ENCODE measurements at regions not wholly inside any gene's neighbourhood (a gene's known extent, or its start where the extent isn't known, plus 50 kb on each side); places are given as distances from the start of the nearest gene placed in this dataset.
A peak's percentile ranks its signal among the peaks of the same experiment; 100 is the strongest.

DNA sequence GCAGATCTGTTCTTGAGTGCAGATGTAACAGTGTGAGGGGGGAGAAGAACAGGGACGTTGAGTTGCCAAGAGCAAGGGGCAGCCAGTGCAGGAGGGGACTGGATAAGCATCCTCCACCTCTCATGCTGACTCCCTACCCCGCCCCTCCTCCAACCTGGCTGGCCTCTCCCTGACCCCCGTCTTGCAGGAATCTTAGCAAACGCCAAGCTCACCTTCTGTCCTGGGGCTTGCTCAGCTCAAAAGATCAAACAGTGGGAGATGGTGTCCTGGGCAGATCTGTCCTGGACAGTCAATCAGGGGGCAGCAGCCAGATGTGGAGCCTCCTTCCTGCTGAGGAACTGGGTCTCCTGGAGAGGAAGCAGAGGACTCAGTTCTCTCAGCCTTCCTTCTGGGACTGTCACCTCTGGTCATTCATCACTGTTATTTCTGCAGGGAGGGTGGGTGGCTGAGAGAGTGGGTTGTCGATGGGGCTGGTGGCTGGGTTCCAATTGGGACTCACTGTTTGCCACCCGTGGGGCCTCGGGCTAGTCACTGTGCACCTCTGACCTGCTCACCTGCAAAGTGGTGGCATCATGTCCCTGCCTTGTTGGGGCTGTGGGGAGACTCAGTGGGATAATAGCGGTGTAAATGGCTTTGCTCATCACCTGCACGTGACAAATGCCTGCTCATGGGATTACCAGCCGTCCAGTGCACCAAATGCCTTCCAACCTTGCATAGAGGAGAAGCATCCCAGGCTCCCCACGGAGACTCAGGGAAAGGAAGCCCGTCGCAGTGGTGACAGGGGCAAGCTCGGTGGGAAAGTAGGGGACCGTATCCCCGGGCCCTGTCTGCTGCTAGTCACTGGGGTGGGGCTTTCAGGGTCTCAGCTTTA is 154.4 kb downstream of the PTPRU start:
- Mint-ChIP-seq H3K36me3 (ENCODE audit: insufficient read depth) (no peaks in the 10 kb centered on the region), H3K9me3 (ENCODE audit: low read depth) (no peaks in the 10 kb centered on the region), H3K4me3 (ENCODE audit: low read depth) (no peak overlapping the region), H3K4me1 (ENCODE audit: low read depth) (peaks cover 8% of the 10 kb centered on the region), H3K27me3 (peaks cover 9% of the 10 kb centered on the region), H3K27ac (no peak overlapping the region)
- TF ChIP-seq, protein P1, sequence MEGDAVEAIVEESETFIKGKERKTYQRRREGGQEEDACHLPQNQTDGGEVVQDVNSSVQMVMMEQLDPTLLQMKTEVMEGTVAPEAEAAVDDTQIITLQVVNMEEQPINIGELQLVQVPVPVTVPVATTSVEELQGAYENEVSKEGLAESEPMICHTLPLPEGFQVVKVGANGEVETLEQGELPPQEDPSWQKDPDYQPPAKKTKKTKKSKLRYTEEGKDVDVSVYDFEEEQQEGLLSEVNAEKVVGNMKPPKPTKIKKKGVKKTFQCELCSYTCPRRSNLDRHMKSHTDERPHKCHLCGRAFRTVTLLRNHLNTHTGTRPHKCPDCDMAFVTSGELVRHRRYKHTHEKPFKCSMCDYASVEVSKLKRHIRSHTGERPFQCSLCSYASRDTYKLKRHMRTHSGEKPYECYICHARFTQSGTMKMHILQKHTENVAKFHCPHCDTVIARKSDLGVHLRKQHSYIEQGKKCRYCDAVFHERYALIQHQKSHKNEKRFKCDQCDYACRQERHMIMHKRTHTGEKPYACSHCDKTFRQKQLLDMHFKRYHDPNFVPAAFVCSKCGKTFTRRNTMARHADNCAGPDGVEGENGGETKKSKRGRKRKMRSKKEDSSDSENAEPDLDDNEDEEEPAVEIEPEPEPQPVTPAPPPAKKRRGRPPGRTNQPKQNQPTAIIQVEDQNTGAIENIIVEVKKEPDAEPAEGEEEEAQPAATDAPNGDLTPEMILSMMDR (IDR thresholded peaks at IDR 0.05; ENCODE audit: unreplicated experiment): no peak
- DNase-seq (ENCODE audit: low spot score, unreplicated experiment): peak; percentile 9

DNA sequence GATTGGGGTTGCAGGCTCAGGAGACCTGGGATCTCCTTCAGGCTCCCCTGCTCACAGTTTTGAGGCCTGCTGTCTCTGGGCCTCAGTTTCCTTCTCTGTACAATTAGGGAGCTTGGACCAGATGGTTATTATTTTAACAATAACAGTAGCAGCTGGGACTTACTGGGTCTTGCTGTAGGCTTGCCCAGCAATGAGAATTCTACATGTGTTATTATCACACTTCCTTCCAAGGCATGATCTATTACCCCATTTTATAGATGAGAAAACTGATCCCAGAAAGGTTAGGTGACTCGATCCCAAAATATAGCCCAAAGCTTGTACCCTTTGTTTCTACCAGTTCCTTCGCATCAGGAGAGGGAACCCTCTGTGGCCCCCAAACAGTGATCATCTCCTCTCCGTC is 153.8 kb downstream of the PTPRU start:
- TF ChIP-seq, protein P1 (IDR thresholded peaks at IDR 0.05; ENCODE audit: unreplicated experiment): no peak
- H3K4me3 Mint-ChIP-seq (ENCODE audit: low read depth): no peak overlapping the region
- no peaks in the 10 kb centered on the region for H3K9me3 Mint-ChIP-seq (ENCODE audit: low read depth)
- H3K36me3 Mint-ChIP-seq (ENCODE audit: insufficient read depth): no peaks in the 10 kb centered on the region
- DNase-seq (ENCODE audit: low spot score, unreplicated experiment): no peak
- H3K27ac Mint-ChIP-seq: no peak overlapping the region
- H3K27me3 Mint-ChIP-seq: peaks cover 9% of the 10 kb centered on the region
- peaks cover 9% of the 10 kb centered on the region for H3K4me1 Mint-ChIP-seq (ENCODE audit: low read depth)

DNA sequence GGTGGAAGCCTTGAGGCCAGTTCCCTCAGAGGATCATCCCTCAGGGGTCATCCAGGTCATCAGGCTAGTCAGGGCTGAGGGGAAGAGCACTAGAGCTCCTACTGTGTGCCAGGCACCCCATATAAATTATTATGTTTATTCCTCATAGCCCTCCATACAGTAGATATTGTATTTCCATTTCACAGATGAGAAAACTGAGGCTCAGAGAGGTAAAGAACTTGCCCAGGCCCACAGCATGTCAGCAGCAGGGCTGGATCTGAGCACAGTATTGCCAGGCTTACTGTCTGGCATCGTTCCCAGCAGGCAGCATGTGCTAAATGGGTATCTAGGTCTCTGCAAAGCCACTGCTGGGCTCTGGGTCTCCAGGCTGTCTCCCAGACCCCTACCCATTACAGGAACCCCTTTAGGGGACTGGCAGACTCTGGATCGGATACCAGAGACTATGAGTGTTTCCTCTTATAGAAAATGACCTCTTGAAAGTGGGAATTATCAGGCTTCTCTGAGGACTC is 153.3 kb downstream of the PTPRU start:
- H3K27me3 Mint-ChIP-seq: peaks cover 9% of the 10 kb centered on the region
- DNase-seq (ENCODE audit: low spot score, unreplicated experiment): peak; percentile 5
- TF ChIP-seq, protein P1 (IDR thresholded peaks at IDR 0.05; ENCODE audit: unreplicated experiment): no peak

DNA sequence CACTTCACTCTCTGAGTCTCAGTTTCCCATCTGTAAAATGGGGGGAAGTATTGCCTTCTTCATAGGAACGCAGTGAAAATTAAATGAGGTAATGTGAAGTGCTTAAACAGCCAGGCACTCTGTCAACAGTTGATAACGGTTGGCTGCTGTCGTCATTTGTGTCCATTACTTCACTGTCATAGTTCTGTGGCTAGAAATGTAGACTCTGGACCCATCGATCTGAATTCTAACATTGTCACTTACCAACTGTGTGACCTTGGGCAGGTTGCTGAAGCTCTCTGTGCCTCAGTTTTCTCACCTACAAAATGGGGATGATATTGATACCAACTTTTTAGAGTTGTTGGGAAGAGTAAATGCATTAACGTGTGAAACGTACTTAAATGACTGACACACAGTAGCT is 152.6 kb downstream of the PTPRU start:
- Mint-ChIP-seq H3K27ac (no peak overlapping the region), H3K27me3 (peaks cover 9% of the 10 kb centered on the region), H3K9me3 (ENCODE audit: low read depth) (no peaks in the 10 kb centered on the region), H3K4me3 (ENCODE audit: low read depth) (no peak overlapping the region), H3K4me1 (ENCODE audit: low read depth) (peaks cover 9% of the 10 kb centered on the region), H3K36me3 (ENCODE audit: insufficient read depth) (no peaks in the 10 kb centered on the region)
- TF ChIP-seq, protein P1 (IDR thresholded peaks at IDR 0.05; ENCODE audit: unreplicated experiment): no peak
- no peak for DNase-seq (ENCODE audit: low spot score, unreplicated experiment)

More for the DNA sequence above, 153.3 kb downstream of the PTPRU start:
- Mint-ChIP-seq H3K36me3 (ENCODE audit: insufficient read depth) (no peaks in the 10 kb centered on the region), H3K27ac (no peak overlapping the region), H3K9me3 (ENCODE audit: low read depth) (no peaks in the 10 kb centered on the region), H3K4me3 (ENCODE audit: low read depth) (no peak overlapping the region), H3K4me1 (ENCODE audit: low read depth) (peaks cover 9% of the 10 kb centered on the region)

DNA sequence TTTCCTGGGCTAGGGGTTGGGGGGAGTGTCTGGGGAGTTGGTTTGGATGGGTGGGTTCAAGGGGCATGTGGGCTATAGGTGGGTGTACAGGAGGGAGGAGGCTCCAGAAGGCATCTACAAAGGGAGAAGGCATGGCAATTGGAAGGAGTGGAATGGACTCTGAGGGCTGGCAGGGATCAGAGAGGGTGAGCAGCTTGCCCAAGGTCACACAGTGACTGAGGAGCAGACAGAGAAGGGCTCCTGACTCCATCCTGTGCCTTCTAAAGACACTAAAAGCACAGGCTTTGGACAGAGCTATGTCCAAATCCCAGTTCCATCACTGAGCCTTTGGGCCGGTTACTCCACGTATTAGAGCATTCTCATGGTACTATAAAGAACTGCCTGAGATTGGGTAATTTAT is 151.8 kb downstream of the PTPRU start:
- Mint-ChIP-seq H3K27ac (no peak overlapping the region), H3K4me3 (ENCODE audit: low read depth) (no peak overlapping the region), H3K9me3 (ENCODE audit: low read depth) (no peaks in the 10 kb centered on the region), H3K27me3 (peaks cover 16% of the 10 kb centered on the region), H3K4me1 (ENCODE audit: low read depth) (peaks cover 9% of the 10 kb centered on the region), H3K36me3 (ENCODE audit: insufficient read depth) (no peaks in the 10 kb centered on the region)
- no peak for DNase-seq (ENCODE audit: low spot score, unreplicated experiment)
- TF ChIP-seq, protein P1 (IDR thresholded peaks at IDR 0.05; ENCODE audit: unreplicated experiment): no peak

Measured in progenitor cell of endocrine pancreas (in vitro differentiated cells).